DMS114 treated with DMSO at 0.1 percent for 48 hours (cell line): ENCODE measurements at regions not wholly inside any gene's neighbourhood (a gene's known extent, or its start where the extent isn't known, plus 50 kb on each side); places are given as distances from the start of the nearest gene placed in this dataset.

Experiments used
- DNase-seq: peaks from one replicate; lab custom pipeline; 2025; ENCODE audit not compliant: unreplicated experiment; lab: John Stamatoyannopoulos, UW

DNA sequence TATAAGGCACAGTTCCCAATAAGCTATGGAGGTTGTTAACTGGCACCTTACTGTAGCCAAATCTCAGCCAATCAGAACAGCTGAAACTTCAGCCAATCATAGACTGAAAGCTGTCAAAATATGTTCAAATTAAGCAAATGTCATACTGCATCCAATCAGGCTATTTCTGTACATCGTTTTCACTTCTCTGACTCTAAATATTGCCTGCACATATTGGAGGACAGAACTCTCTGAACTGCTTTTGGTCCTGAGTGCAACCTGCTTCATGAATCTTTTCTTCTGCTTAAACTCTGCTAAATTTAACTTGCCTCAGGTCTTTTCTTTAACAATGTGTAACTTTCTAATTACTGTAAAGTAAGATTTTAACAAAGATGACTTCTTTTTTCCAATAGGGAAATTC, 1198.9 kb upstream of the PCDH7 start:
- no peak for DNase-seq

DNA sequence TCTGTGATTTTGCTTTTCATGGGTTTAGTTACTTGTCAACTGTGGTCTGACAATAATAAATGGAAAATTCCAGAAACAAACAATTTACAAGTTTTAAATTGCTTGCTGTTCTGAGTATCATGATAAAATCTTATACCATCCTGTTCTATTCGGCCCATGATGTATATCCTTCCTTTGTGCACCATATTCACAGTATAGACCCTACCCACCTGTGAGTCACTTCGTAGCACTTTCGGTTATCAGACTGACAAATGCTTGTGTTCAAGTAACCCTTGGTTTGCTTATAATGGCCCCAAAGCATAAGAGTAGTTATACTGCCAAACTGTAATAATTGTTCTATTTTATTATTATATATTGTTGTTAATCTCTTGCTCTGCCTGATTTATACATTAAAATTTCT, 1183.4 kb upstream of the PCDH7 start:
- DNase-seq: no peak

DNA sequence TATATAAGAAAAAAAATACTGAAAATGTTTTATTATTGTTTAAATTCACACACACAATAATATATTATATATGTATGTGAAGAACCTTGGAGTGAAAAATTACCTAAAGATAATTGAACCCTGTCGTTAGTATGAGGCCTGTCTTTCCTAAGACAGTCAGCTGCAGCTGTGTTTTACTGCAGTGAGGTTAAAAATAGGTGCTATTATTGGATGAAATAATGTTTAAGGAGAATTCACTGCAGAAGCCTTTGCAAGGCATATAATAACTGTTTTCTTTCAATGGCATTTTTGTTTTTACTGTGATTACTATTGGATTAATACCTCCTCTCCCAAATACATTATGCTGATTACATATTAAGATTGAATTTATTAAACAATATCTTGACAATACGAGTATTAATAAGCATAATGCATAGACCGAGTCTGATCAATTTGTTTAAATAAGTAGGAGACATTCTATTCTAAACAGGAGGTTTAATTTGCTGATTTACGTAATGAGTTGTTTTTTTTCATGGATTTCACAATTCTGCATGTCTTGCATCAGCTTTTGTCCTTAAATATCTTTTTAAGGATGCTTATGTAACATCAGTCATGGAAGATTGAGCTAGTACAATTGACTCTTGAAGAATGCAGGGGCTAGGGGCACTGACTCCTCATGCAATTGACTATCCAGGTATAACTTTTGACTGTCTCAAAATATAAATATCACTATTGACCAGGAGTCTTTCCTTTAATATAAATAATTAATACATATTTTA, 1181.1 kb upstream of the PCDH7 start:
- DNase-seq: no peak

DNA sequence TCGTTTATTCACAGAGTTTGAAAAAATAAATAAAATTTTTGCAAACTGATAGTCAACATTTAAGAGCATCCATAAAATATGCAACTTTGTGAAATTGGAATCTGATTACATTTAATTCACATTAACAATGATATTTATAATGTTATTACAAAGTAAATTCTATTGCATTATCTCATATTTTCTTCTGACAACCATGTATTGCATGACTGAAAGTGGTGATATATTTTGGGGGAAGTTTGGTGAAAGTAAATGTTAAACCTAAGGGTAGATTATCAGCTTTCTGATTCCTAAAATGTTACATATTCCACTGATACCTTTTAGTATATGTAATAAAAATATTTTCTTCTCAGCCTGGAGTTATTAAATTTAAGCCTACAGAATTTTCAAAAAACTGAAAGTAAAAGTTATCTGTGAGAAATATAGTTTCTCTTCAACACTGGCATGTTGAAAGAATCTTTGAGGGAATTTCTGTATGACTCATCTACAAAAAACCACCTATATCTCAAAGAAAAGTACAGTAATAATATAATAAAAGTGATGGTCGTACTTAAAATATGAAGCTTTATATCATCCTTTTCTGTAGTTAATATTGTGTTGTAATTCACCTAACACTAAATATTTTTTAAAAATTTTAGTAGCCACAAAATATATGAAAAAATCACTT, 1179.6 kb upstream of the PCDH7 start:
- no peak for DNase-seq

DNA sequence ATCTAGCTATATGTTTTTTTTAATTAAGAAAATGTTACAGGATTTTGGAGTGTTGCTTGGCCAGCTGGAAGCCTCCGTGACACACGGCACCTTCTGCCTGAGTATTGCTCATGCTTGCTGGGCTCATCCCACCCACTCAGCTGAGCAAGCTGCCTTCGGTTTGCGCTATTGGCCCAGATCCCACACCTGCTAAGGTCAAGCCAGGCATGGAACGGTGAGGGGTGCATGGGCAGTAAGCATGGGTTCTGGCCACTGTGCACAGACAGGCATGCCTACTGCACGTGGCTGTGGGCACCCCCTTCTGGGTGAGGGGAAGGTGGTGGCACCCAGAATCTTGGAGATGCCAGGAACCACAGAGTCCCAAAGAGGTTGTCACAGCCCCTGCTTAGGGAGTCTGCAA, 1178.4 kb upstream of the PCDH7 start:
- no peak for DNase-seq

DNA sequence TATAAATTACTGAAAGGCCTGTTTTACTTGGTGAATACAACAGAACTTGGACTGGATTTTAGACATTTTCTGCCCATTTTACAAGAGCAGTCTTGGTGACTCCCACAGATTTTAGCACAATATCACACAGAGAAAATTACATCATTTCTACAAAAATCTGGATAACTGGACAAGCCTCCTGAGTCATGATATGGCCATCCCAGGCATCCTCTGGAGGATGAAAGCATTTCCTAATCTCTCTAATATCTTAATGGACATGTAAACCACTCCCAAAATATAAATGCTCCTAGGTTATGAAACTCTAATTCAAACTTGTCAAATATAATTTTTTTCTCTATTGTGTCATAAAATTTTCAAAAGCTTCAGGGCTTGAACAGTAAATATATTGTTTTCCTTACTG, 1170.8 kb upstream of the PCDH7 start:
- no peak for DNase-seq

DNA sequence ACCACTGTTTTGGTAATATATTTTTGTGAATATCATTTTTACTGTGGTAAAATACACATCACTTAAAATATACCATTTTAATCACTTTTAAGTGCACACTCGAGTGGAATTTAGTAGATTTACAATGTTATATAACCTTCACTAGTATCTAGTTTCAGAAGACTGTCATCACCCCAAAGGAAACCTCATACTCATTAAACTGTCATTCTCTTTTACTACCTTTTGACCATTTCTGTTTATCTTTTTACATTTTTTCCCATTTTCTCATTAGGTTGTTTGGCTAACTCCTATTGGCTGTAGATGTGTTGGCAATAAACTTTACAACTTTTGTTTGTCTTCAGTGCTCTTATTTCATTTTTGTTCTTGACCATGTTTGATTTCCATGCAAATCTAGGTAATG, 1168.3 kb upstream of the PCDH7 start:
- no peak for DNase-seq

DNA sequence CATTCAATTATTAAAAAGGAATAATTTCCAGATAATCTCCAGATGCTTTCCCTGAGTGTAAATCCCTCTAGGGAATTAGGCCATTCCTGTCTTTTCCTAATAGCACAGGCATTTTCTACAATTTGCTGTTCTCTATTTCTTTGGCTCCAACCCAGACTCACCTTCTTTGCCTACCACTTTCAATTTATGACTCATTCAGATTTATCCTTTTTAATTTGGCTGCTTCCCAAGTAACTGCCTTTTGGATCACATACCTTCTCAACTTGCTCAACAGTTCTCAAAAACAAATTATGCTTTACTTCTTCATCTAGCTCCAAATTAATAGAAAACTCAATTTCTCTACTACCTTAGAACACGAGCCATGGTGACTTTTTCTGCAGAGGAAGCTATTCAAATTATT, 1166.3 kb upstream of the PCDH7 start:
- DNase-seq: no peak

DNA sequence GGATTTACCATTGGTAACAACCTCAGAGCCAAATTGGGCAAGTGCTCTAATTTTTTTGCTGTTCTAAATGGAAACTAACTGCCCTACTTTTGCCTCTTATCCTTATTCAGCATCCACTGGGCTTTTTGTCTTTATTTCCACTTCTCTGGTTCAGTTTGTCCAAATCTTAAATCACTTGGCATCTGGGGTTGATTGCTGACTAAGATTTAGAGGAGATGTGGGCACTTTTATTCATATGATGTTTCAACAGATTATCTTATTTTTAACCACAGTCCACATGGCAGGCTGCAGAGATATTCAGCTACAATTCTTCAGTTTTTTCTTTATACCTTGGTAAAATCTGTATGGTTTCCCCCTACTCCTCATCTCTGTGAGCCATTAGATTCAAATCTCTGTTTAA, 1161.4 kb upstream of the PCDH7 start:
- no peak for DNase-seq

DNA sequence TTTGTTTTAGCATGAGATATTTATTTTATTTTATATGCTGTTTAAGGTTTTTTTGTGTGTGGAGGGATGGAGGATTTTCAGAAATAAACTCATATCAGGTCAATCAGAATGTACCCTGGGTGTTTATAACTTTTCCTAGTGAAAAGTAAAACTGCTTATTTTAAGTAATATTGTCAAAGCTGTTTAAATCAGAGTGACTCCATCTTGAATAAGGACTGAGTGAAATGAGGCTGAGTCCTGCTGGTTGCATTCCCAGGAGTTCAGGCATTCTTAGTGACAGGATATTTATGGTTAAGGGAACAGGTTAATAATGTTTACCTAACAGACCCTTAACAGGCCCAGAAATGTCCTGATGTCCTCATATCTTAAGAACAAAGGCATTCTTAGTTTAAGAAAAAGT, 1160.9 kb upstream of the PCDH7 start:
- no peak for DNase-seq

DNA sequence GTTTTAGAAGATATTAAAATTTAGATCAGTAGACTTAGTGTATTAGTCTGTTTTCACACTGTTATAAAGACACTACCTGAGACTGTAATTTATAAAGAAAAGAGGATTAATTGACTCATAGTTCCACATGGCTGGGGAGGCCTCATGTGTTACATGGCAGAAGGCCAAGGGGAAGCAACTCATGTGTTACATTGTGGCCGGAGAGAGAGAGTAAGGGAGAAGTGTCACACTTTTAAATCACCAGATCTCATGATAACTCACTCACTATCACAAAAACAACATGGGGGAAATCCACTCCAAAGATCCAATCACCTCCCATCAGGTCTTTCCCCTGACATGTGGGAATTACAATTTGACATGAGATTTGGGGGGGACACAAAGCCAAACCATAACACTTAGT, 1159.7 kb upstream of the PCDH7 start:
- no peak for DNase-seq

DNA sequence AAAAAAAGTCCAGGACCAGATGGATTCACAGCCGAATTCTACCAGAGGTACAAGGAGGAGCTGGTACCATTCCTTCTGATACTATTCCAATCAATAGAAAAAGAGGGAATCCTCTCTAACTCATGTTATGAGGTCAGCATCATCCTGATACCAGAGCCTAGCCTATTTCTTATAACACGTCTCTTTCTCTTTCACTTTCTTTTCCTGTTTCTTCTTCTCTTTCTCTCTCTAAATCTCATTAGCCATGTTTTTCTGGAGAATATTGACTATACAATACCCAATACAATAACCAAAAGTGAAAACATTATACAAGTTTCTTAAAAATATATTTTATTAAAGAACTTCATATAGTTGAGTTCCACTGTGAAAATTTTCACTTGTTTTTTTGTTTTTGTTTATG, 1154.9 kb upstream of the PCDH7 start:
- DNase-seq: no peak

DNA sequence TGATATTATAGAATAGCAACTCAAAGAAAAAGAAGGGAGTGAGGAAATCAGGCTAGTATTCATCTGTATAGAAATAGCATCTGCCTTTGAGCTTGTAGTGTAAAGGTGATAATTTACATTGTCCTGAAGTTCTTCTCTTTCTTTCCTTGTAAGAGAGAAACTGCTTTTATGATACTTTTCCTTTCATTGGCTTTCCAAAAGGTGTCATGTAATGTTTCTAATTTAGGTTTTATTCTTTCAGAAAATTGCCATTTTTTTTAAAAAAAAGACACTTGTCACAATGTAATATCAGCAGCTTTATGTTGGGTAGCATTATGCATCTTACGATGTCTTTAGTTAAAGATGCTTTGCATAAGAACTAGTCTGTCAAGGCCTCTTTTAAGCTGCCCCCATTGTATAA, 1153.8 kb upstream of the PCDH7 start:
- DNase-seq: no peak

DNA sequence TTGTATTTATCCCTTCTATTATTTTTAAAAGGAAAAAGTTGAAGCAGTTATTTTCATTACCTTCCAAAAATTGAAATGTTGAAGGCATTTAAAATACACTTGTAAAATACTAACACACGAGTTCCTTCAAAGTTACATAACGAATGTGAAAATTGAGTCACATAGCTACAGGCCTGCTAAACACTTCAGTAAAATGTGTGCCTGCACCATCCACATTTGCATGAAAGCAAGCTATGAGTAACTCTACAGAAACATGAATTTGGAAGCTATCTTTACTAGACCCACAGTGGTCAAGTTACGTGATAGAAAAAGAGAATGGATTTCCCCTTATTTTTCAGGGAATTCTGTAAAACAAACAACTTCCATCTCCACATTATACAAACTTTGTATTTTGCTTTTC, 1148.8 kb upstream of the PCDH7 start:
- DNase-seq: no peak

DNA sequence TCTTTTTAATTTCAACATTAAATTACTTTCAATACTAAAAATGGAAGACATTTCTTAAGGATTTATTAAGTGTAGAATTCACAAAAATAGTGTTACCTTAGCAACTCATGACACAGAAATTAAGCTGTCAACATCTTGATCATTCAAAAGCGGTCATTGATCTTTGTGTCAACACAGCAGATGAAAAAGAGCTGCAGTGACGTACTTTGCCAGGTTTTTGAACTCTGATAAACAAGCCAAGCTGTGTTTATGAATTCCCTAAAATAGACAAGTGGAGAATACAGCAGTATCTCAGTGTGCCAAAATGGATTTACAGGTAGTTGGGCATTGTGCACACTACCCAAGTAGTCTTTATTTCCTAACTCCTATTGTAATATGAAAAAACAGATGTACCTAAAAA, 1141.8 kb upstream of the PCDH7 start:
- no peak for DNase-seq

DNA sequence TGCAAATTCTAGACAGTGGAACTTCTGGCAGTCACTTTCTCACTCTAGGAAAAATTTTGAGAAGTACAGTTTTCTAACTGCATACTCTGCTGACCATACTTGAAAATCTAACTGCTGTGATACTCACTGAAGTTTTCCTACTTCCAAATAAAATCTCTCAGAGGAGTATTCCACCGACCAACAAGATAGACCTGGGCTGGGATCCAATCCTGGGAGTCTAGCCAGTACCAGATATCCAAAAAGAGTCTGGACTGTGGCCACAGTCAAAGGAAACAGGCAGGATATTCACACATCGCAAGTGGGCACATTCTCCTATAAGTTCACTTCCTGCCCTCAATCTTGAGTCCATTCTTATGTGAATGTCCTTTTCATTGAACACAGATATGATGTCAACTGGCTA, 1138.7 kb upstream of the PCDH7 start:
- no peak for DNase-seq

DNA sequence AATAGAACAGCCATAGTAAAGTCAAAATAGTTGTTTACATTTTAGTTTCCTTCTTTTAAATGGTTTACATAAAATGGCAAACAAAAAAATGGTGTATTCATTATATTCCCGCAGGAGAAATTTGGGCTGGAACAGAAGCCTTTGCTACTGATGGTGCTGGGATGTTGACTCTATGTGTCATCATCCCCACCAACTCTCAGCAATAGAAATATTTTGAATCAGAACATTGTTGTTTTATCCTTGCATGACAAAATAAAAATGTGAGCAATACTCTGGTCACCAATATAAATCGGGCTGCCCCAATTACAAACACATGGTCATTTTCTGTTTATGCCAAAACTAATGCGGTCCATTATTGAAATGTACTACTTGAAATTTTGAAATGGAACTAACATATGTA, 1131.6 kb upstream of the PCDH7 start:
- no peak for DNase-seq

DNA sequence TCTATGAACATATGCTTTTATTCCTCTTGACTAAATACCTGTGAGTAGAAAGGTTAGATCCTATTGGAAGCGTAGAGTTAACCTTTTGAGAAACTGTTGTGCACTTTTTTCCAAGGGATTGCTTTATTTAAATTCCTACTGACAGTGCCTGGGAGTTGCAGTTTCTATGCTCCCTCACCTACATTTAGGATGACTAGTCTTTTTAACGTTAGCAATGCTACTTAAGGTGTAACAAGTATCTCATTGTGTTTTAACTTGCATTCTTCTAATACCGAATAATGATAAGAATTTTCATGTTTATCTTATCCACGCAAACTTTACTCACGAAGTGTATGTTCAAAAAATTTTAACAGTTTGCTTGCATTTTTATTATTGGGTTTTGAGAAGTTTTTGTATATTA, 1123.9 kb upstream of the PCDH7 start:
- no peak for DNase-seq

DNA sequence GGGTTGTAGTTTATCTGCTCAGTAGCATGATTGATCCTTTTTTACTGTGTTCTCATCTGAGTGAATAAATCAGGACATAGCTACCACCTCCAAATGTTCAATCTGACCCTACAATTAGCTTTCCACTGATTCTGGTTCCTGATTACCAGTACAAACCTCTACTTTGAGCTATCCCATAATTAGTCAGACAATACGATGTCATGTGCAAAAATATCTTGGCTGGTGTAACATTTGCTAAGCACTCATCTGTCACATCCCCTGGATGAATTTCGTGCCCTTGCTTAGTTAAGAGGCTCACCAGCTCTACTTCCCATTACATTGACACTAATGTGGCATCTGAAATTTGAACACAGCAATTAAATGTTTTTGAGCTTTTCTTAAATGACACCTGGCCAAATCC, 1101.0 kb upstream of the PCDH7 start:
- DNase-seq: no peak

DNA sequence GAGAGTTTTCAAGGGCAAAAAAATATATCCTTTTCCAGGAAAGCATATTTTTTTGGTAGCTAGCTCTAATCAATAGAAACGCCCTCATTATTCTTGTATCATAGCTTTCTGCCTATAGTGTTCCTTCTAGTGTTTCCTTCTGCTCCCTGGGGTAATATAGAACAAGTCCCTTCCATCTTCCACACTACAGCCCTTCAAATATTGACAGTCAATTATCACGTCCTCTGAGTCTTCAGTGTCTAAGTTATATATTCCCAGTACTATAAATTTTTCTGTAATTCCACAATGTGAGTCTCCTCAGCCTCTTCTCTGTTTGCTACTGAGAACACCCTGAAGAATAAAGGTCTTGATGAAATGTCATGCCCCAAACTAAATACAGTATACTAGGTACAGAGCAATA, 1088.0 kb upstream of the PCDH7 start:
- no peak for DNase-seq

DNA sequence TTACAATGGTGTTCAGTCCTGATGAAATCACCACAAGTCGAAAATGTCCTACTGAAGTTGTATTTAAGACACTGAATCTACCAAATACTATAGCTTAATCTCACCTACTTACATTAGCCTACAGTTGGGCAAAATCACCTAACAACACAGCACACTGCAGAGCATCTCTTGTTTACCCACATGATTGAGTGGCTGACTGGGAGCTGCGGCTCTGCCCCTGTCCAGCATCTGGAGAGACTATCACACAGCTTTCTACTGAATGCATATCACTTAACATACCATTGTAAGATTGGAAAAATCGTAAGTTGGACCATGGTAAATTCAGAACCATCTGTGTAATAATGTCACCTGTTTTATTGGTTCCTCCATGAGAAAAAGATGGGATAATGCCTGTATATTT, 1083.2 kb upstream of the PCDH7 start:
- no peak for DNase-seq

DNA sequence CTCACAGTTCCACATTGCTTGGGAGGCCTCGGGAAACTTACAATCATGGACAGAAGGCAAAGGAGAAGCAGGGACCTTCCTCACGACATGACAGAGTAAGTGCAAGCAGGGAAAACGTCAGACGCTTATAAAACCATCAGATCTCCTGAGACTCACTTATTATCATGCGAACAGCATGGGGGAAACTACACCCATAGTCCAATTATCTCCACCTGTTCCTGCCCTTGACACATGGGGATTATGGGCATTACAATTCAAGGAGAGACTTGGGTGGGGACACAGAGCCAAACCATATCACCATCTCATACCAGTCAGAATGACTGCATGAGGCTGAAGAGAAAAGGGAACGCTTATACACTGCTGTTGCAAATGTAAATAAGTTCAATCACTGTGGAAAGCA, 1066.9 kb upstream of the PCDH7 start:
- DNase-seq: no peak

DNA sequence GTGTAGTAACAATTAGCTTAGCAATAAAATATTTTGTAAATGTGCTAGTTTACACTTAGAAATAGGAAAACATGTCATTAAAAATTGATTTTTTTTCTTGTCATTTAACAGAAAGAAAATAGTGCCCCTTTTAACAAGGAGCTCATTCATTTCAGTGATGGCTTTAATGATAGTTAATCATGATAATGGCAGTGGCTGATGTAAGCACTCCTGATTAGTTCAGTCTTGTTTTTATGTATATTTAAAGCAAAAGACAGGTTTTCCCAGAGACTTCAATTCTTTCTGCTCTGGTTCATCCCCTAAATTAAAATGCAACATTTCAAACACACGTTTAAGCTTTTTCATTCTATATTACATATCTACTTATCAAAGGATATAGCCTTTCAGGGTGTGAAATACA, 1039.5 kb upstream of the PCDH7 start:
- DNase-seq: no peak
